Endothelial cell of hepatic sinusoid (primary cell): ENCODE measurements at regions not wholly inside any gene's neighbourhood (a gene's known extent, or its start where the extent isn't known, plus 50 kb on each side); places are given as distances from the start of the nearest gene placed in this dataset.
"Not testable (repeated sequence)": the region's sequence is repeated elsewhere in the genome, so short reads cannot be mapped to it uniquely, and the experiment has no call there.

ENCODE experiments used
- in situ Hi-C: cut with HindIII; loops from 2 replicates; pipeline ENCODE4 v1.10.0; 2017; ENCODE audit warnings: low sequenced_read_pairs

DNA sequence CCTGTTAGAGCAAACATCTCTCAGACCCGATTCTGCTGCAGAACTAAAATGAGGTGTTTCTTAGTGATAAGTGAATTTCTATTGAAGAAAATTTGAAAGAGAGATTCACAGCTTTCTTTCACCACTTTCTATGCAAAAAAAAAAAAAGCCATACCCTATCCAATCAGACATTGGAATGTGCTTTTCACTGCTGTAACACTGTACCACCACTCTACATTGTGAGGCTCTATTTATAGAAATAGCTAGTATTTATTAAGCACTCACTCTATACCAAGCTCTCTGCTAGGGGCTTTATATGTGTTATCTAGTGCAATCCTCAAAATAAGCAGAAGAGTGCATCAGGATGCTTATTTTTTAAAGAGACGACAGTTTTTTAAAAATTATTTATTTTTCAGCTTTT lies 580.6 kb upstream of the VRK2 start:
- in situ Hi-C loops: no loop called here

DNA sequence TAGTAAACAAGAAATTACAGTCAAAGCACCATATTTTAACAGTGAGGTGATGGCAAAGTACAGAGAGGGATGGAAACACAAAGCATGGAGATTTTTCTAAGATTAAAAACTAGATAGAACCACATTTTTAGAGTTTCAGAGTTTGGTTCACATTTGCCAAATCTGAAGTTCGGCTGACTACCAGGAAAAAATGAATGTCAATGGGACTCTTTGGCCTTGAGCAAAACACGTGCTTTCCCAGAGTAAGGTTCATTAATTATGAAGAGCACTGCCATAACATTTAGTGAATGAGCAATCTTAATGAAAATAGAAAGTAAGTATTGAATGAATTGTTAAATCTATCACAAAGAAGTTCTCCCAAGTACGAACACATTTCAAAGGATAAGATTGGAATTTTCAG lies 571.2 kb upstream of the VRK2 start:
- in situ Hi-C loops: no loop called here

DNA sequence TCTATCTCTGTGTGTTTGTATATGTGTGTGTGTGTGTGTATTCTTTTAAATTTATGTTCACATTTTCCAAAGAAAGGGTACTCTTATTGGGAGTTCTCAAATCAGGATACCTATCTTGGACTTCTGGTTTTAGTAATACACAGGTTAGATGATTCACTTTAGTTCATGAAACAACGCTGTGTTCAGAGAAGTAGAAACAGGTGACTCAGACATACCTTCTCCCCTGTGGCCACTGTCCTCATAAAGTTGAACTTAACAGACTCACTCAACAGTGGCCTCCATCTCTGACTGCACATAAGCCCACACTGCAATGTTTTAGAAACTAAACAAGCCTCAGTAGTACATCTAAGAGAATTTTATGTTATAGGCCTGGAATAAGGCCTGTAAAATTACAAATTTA lies 566.6 kb upstream of the VRK2 start:
- in situ Hi-C loops: no loop called here

DNA sequence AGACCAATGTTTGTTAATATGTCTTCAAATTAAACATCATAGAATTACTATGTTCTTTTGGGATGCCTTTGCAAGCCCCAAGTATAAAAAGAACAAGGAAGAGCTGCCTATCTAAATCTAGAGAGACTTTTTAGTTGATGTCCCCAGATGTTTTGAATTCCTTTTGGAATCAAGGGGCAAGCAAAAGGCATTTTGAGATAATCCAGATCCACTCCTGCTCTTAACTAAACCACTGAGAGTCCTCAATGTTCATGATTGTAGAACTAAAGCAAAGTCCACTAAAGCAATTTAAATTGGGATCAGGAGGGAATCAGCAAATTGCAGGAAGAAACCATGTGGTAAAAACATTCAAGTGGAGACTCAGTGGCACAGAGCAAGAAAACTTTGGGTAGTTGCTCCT lies 558.5 kb upstream of the VRK2 start:
- in situ Hi-C loops: no loop called here

- in situ Hi-C loops: no loop called here
These were observed 555.9 kb upstream of the VRK2 start for GRCh38 chr2:57490741-57491140.

DNA sequence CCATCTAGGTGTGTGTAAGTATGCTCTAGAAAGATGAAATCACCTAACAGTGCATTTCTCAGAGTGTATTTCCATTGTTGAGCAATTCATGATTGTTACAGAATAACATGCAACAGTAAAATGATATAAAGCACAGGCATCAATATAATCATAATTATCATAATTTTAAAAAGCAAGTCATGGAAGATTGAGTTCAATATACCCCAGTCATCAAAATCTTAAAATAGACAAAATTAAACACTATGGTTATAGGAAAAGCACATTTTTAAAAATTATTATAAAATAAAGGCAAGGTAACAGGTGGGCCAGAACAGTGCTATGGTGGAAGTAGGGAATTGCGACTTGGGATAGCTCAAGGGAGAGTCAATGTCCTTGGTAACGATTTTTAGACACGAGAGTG lies 555.4 kb upstream of the VRK2 start:
- in situ Hi-C loops: no loop called here

GRCh38 chr2:57493966-57494365 lies 552.6 kb upstream of the VRK2 start:
- in situ Hi-C loops: not testable (repeated sequence)

- in situ Hi-C loops: no loop called here
These were observed 549.0 kb upstream of the VRK2 start for GRCh38 chr2:57497489-57498096.

DNA sequence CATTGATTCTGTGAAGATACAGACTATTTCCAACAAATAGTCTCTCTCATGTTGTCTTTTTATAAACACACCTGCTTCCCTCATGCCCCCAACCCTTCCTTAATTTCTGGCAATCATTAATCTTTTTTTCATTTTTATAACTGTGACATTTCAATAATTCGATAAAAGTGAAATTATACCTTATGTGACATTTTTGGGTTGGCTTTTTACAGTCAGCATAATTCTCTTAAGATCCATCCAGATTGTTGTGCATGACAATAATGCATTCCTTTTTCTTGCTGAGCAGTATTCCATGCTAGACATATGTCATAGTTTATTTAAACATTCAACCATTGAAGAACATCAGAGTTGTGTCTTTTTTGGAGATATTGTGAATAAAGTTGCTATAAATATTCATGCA lies 541.8 kb upstream of the VRK2 start:
- in situ Hi-C loops: no loop called here

- in situ Hi-C loops: no loop called here
These were observed 537.4 kb upstream of the VRK2 start for GRCh38 chr2:57509189-57509588.

DNA sequence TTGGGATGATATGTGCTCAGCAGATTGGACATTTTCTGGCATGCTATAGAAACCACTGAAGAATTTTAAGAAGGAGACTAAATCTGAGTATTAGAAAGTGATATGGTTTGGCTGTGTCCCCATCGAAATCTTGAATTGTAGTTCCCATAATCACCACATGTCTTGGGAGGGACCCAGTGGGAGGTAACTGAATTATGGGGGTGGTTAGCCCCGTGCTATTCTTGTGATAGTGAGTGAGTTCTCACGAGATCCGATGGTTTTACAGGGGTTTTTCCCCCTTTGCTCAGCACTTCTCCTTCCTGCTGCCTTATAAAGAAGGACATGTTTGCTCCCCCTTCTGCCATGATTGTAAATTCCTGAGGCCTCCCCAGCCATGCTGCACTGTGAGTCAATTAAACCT lies 535.9 kb upstream of the VRK2 start:
- in situ Hi-C loops: no loop called here

- in situ Hi-C loops: no loop called here
These were observed 531.2 kb upstream of the VRK2 start for GRCh38 chr2:57515366-57515765.

DNA sequence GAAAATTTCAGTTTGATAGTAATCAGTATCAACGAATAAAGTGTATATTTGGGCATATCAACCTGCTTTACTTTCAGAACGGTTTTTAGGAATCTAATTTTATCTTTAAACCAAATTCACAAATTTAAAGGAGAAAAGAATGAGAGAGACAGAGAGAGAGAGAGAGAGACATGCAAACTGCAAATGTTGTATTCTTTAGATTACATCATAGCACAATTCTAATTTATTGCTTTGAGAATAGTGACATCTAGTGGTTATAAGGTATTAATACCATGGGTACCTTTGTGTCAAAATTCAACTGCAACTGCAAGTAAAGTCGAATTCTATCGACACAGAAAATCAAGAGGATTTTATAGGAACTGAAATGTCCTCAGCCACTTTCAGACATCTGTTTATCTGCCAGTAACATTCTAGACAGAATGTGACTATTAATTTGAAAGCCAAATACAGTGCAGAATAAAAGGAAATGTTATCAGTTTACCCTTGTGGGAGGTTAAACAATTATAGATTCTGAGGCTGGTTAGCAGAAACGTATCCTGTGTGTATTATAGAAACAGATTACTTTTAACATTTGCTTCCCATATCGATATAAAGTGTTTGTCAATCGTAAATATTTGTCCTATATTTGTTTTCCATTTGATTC lies 529.8 kb upstream of the VRK2 start:
- in situ Hi-C loops: no loop called here

GRCh38 chr2:57523304-57523703 lies 523.3 kb upstream of the VRK2 start:
- in situ Hi-C loops: no loop called here

DNA sequence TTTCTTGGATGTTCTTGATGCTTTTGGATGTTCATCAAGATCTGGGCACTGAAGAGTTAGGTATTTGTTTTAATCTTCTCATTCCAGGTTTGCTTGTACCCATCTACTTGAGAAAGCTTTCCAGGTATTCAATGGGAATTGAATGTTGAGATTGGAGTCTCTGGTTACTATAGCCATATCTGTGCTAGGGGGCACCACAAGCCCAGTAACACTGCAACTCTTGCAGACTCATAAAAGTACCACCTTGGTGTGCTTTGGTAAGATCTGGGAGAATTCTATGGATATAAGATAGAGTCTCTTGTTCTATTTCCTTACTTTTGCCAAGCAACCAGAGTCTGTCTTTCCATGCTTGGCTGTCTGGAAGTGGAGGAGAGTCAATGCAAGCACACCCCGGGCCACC lies 518.9 kb upstream of the VRK2 start:
- in situ Hi-C loops: no loop called here

- in situ Hi-C loops: no loop called here
These were observed 518.1 kb upstream of the VRK2 start for GRCh38 chr2:57528499-57528898.

DNA sequence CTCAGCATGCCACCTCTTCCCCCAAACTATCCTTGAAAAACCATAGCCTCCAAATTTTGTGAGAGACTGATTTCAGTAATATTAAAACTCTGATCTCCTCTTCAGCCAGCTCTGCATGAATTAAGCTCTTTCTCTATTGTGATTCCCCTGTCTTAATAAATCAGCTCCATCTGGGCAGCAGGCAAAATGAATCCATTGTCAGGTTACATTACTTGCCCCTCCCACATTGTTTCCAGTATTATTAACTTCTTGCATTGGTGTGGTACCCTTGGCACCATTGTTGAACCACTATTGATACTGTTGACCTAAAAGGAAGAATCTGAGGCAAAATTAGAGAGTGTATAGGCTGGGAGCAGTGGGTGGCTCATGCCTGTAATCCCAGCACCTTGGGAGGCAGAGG lies 512.2 kb upstream of the VRK2 start:
- in situ Hi-C loops: no loop called here

- in situ Hi-C loops: no loop called here
These were observed 509.9 kb upstream of the VRK2 start for GRCh38 chr2:57536535-57537231.

GRCh38 chr2:57539761-57540160 lies 506.8 kb upstream of the VRK2 start:
- in situ Hi-C loops: no loop called here

DNA sequence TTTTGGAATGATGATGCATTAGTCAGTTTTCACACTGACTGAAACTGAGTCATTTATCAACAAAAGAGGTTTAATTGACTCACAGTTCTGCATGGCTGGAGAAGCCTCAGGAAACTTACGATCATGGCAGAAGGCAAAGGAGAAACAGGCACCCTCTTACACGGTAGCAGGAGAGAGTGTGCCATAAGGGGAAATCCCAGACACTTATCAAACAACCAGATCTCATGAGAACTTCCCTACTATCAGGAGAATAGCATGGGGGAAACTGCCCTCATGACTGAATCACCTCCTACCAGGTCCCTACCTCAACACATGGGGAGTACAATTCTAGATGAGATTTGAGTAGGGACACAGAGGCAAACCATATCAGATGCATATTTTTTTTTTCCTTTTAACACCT lies 504.5 kb upstream of the VRK2 start:
- in situ Hi-C loops: no loop called here

DNA sequence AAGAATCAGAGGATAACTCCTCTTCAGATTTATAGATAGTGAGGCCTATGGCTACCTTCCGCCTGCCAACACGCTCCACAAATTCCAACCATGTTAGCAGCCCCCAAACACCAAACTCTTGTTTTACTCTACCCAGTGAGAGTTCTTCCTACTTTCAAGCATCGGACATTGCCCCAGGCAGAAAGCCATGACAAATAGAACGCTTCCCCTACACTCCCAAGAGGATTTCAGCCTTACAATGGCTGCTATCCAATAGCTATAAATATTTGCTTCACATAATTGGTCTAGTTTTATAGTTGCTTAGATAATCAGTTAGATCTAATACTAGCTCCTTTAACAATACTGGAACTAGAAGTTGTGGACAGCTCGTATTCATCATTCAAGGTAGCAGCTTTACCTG lies 503.4 kb upstream of the VRK2 start:
- in situ Hi-C loops: no loop called here

DNA sequence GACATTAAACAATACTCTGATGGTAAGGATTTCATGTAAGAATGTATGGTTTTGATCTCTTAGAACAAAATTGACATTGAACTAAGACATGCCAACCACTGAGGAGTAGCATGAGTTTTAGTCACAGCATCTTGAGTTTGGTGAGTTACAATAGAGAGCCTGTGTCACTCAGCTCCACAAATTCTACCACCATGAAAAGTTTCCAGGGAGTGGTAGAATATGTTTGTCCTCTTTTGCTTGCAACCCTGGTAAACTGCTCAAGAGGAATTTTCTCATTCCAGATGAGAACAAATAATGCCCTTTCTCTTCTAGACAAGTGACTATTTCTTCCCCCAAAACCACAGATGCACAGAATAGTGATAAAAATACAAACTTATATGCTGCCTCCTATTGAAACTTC lies 502.0 kb upstream of the VRK2 start:
- in situ Hi-C loops: no loop called here

GRCh38 chr2:57546478-57546877 lies 500.1 kb upstream of the VRK2 start:
- in situ Hi-C loops: no loop called here
